ENCODE measurements at regions not wholly inside any gene's neighbourhood (a gene's known extent, or its start where the extent isn't known, plus 50 kb on each side); places are given as distances from the start of the nearest gene placed in this dataset.

- H3K4me3 Mint-ChIP-seq = no peak overlapping the region
- H3K4me1 Mint-ChIP-seq = peaks cover 15% of the 10 kb centered on the region
- TF ChIP-seq CTCF (IDR thresholded peaks at IDR 0.05; ENCODE audit: unreplicated experiment) = no peak
- peaks cover 3% of the 10 kb centered on the region for H3K9me3 Mint-ChIP-seq
- H3K27me3 Mint-ChIP-seq (ENCODE audit: low read depth) = no peaks in the 10 kb centered on the region
- no peak for DNase-seq (ENCODE audit: low spot score in 2 of 2, unreplicated experiment in 2 of 2)
- no peak overlapping the region for H3K27ac Mint-ChIP-seq
- H3K36me3 Mint-ChIP-seq = no peaks in the 10 kb centered on the region
These were observed 695.1 kb downstream of the ZEB2 start for GRCh38 chr2:143824791-143825190.

- TF ChIP-seq CTCF (IDR thresholded peaks at IDR 0.05; ENCODE audit: unreplicated experiment) = no peak
- Mint-ChIP-seq H3K4me3 (no peak overlapping the region), H3K9me3 (peaks cover 3% of the 10 kb centered on the region), H3K4me1 (peaks cover 18% of the 10 kb centered on the region), H3K27me3 (ENCODE audit: low read depth) (no peaks in the 10 kb centered on the region), H3K36me3 (no peaks in the 10 kb centered on the region), H3K27ac (no peak overlapping the region)
- DNase-seq (ENCODE audit: low spot score in 2 of 2, unreplicated experiment in 2 of 2) = no peak
These were observed 694.7 kb downstream of the ARHGAP15 start for GRCh38 chr2:143823876-143824275.

- H3K36me3 Mint-ChIP-seq = no peaks in the 10 kb centered on the region
- no peak for DNase-seq (ENCODE audit: low spot score in 2 of 2, unreplicated experiment in 2 of 2)
- no peak overlapping the region for H3K4me3 Mint-ChIP-seq
- H3K27ac Mint-ChIP-seq = no peak overlapping the region
- peaks cover 3% of the 10 kb centered on the region for H3K9me3 Mint-ChIP-seq
- H3K4me1 Mint-ChIP-seq = peaks cover 18% of the 10 kb centered on the region
- H3K27me3 Mint-ChIP-seq (ENCODE audit: low read depth) = no peaks in the 10 kb centered on the region
- no peak for TF ChIP-seq CTCF (IDR thresholded peaks at IDR 0.05; ENCODE audit: unreplicated experiment)
These were observed 694.1 kb downstream of the ARHGAP15 start for GRCh38 chr2:143823296-143823695.

GRCh38 chr2:143822736-143823135 lies 693.5 kb downstream of the ARHGAP15 start:
- Mint-ChIP-seq H3K27me3 (ENCODE audit: low read depth) (no peaks in the 10 kb centered on the region), H3K4me1 (peaks cover 18% of the 10 kb centered on the region), H3K27ac (no peak overlapping the region), H3K4me3 (no peak overlapping the region), H3K36me3 (no peaks in the 10 kb centered on the region), H3K9me3 (peaks cover 3% of the 10 kb centered on the region)
- TF ChIP-seq CTCF (IDR thresholded peaks at IDR 0.05; ENCODE audit: unreplicated experiment) = no peak
- DNase-seq (ENCODE audit: low spot score in 2 of 2, unreplicated experiment in 2 of 2) = no peak

GRCh38 chr2:143819764-143820163 lies 690.5 kb downstream of the ARHGAP15 start:
- no peak for TF ChIP-seq CTCF (IDR thresholded peaks at IDR 0.05; ENCODE audit: unreplicated experiment)
- peaks cover 19% of the 10 kb centered on the region for H3K4me1 Mint-ChIP-seq
- no peak overlapping the region for H3K27ac Mint-ChIP-seq
- no peak overlapping the region for H3K4me3 Mint-ChIP-seq
- H3K27me3 Mint-ChIP-seq (ENCODE audit: low read depth) = no peaks in the 10 kb centered on the region
- no peaks in the 10 kb centered on the region for H3K36me3 Mint-ChIP-seq
- no peaks in the 10 kb centered on the region for H3K9me3 Mint-ChIP-seq
- no peak for DNase-seq (ENCODE audit: low spot score in 2 of 2, unreplicated experiment in 2 of 2)

GRCh38 chr2:143819190-143819735 lies 690.0 kb downstream of the ARHGAP15 start:
- Mint-ChIP-seq H3K36me3 (no peaks in the 10 kb centered on the region), H3K9me3 (no peaks in the 10 kb centered on the region), H3K27ac (no peak overlapping the region), H3K27me3 (ENCODE audit: low read depth) (no peaks in the 10 kb centered on the region), H3K4me1 (peaks cover 17% of the 10 kb centered on the region), H3K4me3 (no peak overlapping the region)
- no peak for TF ChIP-seq CTCF (IDR thresholded peaks at IDR 0.05; ENCODE audit: unreplicated experiment)
- DNase-seq (ENCODE audit: low spot score in 2 of 2, unreplicated experiment in 2 of 2) = no peak
